GM18861 (cell line): ENCODE measurements at regions not wholly inside any gene's neighbourhood (a gene's known extent, or its start where the extent isn't known, plus 50 kb on each side); places are given as distances from the start of the nearest gene placed in this dataset.

Source experiments
- ATAC-seq: cut with Tn5 transposase; IDR thresholded peaks from one replicate; pipeline ENCODE4 v1.9.1; 2021; ENCODE audit not compliant: unreplicated experiment

DNA sequence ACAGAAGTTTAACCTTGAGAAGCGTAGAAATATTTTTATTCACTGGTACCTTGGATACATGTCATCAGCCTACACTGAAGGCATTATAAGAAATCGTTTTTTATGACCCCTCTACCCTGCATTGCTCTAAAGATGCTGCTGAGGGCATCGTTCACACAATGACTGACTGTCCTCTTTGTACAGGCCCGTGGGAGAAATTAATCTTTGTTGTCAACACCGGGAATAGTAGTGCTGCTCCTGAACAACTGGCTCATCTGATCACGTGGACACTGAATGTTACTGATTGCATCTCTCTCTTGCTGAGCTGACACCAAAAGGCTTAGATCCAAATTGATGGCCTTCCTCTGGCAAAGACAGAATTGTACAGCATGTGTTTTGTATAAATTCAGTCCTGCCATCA is 157.1 kb upstream of the SMLR1 start:
- ATAC-seq, result no peak

DNA sequence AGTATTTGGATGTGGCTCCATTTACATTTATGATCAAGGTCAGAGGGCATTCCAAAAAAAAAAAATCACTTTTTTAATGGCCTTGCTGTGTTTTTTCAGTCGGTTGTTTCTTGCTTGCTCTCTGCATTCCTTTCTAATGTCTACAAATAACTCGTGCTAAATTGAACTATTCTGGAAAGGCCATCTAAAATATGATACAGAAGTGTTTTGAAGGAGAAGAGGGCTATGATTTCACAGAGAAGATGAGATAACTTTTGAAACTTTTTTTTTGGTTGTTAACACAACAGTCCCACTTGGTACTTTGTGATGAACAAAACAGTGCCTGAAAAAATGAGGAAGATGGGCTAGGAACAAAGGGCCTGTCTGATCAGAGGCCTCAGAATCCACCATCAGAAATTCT is 156.1 kb upstream of the SMLR1 start:
- no peak for ATAC-seq

GRCh38 chr6:130671577-130671976 is 155.6 kb upstream of the SMLR1 start:
- ATAC-seq, result no peak

- no peak for ATAC-seq
Measured at GRCh38 chr6:130672153-130672552, 155.1 kb upstream of the SMLR1 start.

GRCh38 chr6:130674604-130675003 is 152.6 kb upstream of the SMLR1 start:
- no peak for ATAC-seq

DNA sequence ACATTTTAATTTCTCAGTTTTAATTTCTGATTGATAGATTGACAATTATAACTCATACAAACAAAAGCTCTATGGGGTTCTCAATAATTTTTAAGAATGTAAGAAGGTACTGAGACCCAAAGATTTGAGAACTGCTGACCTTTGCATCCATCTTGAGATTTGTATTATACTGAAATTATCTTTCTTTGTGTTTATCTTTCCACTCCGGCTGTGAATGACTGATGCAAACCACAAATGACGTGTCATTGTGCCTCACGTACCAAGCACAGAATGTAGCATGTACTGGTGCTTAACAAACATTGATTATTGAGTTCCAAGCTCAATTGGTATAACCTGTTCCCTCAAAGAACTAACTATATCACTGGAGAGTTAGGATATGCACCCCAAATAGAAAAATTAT is 152.1 kb upstream of the SMLR1 start:
- ATAC-seq, result no peak

DNA sequence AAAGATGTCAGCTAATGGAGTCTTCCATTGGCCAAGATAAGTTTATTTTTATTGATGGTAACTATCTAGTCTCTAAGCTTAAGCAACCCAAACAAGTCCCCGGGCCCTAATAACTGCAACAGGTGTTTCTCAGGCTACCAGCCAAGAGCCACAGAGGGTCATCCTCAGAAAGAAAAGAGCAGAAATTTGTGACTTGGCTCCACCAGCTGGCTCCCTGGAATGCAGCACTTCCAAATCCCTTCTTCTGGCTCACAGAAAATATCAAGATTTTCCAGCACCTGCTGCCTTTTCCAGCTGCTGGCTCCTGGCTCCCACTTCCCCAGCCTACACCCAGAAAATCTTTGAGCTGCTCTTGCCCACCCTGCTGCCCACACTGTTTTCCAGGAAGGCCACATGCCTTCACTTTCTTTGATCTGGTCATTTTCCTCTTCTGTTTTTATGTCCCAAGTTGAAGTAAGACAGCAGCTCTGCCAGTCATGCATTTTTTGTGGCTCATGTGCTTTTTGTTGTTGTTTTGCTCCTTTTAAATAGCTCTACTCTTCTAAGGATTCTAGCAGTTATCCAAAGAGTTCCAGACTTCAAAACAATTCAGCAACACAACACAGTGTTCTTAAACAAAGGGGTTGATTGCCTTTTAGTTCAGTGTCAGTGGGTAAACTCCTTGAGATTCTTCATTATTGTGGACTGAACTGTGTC is 151.0 kb upstream of the SMLR1 start:
- ATAC-seq, result no peak

DNA sequence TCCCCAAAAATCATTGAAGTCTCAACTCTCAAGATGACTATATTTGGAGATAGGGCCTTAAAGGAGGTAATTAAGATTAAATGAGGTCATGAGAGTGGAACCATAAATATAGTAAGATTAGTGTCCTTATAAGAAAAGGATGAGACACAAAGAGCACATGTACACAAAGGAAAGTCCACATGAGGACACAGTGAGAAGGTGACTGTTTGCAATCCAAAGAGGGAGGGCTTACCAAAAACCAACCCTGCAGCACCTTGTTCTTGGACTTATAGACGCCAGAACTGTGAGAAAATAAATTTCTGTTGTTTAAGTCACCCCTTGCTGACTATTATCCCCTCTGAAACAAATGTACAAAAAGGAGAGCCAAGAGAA is 150.4 kb upstream of the SMLR1 start:
- ATAC-seq, result no peak

DNA sequence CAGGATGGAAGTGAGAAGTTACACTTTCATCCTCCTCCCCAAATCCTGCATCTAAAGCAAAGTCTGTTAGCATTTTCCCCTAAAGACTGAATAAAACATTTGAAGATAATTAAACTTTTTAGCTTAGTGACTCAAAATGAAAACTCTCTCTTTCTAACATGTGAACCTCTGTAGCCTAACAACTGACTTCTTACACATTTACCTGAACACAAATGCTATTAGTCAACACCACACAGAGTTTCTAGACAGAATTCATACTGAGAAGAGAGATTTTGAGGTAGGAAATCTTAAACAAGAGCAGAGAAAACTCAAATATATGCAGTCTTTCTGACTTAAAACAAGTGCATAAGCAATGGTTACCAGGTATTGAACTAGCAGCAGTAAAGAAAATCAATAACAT is 149.9 kb upstream of the SMLR1 start:
- peak; percentile 46 for ATAC-seq

DNA sequence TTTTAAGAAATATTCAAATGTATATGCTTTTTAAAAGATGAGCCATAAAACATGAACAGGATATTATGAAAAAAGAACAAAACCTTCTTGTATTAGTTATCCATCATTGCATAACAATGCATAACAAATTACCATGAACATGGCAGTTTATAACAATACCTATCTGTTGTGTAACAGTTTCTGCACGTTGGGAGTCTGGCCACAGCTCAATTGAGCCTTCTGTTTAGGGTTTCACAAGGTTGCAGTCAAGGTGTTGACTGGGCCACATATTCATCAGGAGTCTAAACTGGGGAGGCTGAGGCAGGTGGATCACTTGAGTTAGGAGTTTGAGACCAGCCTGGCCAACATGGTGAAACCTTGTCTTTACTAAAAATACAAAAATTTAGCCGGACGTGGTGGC is 149.4 kb upstream of the SMLR1 start:
- ATAC-seq, result no peak

GRCh38 chr6:130679684-130680083 is 147.5 kb upstream of the SMLR1 start:
- no peak for ATAC-seq

- ATAC-seq, result no peak
Measured at GRCh38 chr6:130680116-130680515, 147.1 kb upstream of the SMLR1 start.

DNA sequence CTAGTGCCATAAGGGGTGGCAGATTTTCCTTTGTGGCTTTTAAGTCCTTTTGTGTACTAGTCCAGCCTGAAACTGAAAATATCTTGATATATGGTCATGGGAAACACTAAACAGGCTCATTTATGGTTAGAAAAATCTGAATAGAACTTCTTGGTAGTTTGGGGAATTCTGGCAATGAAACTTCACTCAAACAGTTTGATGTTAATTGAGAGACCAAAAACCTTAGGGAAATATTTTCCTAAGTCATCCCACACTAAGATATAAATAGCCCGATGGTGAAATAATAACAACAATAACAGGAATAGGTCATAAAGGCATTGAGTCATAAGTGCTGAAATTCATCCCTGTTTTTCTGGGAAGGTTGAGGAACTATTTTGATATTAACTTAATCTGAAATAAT is 146.2 kb upstream of the SMLR1 start:
- no peak for ATAC-seq

DNA sequence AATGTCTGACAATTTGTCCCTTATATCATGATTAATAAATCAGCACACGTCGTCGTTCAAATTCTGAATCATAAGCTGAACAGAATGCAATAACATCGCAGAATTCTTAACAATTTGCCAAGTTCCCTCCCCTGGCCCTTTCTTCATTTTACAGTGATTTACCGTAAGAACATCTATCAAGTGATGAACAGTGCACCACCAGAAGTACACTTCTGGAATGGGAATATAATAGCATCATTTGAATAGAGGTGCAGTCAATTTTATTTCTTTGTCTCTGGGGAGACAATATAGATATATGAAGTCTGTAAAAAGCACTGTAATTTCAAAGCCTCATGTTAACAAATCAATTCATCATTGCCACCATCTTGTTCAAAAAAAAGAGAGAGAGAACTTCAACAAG is 145.1 kb upstream of the SMLR1 start:
- no peak for ATAC-seq

GRCh38 chr6:130683761-130684517 is 143.3 kb upstream of the SMLR1 start:
- ATAC-seq, result no peak

- no peak for ATAC-seq
Measured at GRCh38 chr6:130692659-130693058, 134.5 kb upstream of the SMLR1 start.

DNA sequence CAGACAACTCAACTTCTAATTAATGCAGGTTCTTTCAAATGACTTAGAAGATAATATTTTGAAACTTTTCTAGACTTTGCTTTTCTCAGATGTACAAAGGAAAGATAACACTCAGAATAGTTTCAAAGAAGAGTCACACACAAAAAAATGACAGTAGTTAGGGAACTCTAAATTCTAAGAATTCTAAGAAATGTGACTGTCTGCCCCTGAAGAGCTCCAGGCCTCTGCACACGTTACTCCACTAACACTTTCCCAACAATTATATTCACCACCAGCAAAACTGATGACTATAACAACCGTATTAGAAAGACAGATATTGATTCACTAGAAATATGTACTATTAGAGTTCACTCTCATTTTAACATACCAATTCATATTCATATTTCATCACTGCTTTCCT is 133.3 kb upstream of the SMLR1 start:
- no peak for ATAC-seq

DNA sequence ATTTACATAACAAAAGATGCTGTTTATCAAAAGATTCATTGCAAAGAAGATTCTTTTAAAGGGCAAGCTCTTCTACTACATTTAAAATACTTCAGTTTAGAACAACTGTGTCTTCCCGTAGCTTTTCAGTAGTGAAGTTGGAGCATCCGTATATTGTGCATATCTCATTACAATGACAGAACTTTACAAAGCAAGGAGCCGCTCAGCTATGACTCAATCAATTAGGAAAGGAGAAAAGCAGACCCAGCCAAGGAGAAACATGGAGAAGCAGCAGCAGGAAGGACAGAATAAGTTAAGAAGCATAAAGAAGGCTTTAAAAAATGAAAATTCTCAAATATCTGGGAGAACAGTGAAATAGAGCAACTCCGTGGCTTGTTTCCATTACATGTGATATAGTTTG is 132.6 kb upstream of the SMLR1 start:
- ATAC-seq, result no peak

DNA sequence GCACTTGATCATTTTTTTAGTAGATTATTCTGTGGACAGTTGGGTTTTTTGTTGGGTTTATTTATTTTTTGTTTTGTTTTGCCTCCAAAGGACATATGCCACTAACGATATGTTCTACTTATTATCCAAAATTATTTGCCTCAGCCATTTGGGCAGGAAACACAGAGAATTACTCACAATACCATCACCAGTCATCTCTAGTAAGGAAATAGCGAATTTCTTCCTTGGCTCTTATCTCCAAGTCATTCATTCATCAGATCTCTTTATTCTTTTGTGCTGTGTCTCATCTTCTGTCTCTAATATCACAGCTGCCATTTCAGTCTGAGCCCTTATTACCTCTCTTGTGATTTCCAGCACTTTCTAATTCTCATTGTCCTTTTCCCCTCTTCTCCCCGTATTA is 130.4 kb upstream of the SMLR1 start:
- ATAC-seq, result no peak

DNA sequence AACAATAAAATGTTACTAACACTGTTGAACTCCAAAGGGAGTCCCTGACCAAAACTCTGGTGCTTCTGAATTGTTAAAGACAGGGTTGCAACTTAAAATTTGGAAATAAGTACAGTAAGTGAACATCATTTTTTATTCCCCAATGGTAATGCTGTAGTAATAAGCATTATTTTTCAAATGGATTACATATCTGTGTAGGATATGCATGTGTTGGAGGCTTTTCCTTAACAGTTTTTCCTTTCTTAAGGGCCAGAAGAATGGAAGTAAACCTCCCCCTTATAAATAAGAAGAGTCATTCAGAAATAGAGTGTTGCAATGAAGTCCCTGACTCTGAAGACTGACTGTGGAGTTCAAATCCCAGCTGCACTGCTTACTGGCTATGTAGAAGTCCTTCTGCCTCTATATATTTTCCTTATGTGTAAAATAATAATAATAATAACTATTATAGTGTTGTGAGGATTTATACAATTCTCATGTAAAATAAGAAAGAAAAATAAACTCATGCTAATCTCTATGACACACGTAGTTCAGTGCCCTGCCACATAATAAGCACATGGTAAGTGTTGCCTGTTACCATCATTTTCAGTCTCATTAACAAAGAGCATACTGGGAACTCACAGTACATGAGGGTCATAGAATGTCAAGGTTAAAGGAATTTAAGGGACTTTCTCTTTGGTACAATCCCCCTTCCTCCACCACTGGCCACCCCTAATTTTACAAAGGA is 129.8 kb upstream of the SMLR1 start:
- ATAC-seq, result peak; percentile 39

DNA sequence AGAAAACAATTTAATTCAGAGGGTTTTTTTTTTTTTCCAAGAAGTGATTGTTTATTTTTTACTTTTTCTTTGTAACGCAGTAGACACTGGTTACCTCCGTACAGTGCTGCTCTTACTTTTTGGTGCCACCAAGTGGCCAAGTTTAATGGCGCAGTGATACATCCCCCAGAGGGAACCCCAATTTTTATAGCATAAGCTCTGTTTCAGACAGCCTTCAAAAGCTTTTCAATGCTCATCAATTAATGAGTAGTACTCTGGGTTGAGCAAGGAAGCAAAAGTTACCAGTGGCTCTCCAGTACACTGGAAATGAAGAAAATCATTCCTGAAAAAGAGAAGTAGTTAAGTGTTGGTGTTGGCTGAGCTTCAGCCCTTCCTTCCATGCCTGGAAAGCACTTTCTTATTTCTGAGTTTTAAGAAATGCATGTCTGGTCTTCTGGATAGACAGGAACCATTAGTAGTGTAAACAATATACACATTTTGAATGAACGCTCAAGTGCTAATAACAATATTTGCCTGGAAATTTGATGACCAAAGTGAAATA is 129.1 kb upstream of the SMLR1 start:
- ATAC-seq, result peak; percentile 96

- no peak for ATAC-seq
Measured at GRCh38 chr6:130699742-130700141, 127.5 kb upstream of the SMLR1 start.
